ENCODE measurements at regions not wholly inside any gene's neighbourhood (a gene's known extent, or its start where the extent isn't known, plus 50 kb on each side); places are given as distances from the start of the nearest gene placed in this dataset.
"Not testable (repeated sequence)": the region's sequence is repeated elsewhere in the genome, so short reads cannot be mapped to it uniquely, and the experiment has no call there.

DNA sequence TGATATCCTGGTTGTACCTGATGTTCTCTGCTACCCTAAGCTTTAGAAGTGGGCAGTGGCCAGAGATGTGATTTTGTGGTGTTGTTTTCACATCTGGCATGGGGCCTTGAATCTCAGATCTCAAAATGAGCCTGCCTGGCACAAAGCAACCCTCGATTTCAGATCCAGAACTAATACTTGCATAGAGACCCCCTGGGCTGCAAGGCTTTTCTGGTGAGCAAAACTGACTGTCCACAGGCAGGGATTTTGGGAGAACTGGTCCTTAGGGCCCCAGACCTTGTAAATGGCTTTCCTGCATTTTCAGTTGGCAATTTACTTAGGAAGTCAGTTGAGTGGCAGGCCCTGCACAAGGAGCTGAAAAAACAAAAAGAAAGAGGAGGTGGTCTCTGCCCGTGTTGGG, 265.3 kb downstream of the MYCN start:
- no peak for DNase-seq (ENCODE audit: low read depth, low spot score)

DNA sequence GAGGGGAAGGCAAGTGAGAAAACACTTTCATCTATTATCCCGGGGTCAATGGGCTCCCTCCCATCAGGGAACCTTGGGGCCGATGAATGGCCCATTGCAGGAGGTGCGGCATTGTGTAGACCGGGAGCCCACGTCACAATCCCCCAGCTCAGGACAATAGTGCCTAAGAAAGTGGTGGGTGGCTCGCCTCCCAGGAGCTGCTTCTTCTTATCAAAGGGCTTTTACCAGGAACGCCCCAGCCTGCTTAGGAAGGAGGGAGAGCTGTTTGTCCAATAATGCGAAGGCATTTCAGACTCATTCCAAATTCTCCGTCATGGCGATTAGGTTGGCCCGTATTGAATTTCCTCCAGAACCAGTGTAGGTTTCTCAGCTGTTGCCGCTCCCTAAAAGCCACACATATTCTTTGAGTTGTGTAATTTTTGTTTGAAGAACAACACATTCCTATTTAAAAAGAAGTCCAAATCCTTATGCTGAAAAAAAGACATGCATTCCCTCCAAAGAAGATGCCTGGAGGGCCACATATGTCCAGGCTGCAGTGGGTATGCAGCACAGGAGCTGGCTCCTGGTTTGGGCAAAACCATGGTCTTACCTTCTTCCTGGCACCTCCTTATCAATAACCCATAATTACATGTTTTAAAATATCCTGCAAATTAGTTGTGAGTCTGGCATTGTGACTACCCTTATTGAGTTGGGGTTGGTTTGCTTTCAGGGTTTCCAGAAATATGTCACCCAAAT, 264.7 kb downstream of the MYCN start:
- no peak for DNase-seq (ENCODE audit: low read depth, low spot score)

- DNase-seq (ENCODE audit: low read depth, low spot score), result no peak
These were observed 263.9 kb downstream of the MYCN start for GRCh38 chr2:16204251-16204650.

DNA sequence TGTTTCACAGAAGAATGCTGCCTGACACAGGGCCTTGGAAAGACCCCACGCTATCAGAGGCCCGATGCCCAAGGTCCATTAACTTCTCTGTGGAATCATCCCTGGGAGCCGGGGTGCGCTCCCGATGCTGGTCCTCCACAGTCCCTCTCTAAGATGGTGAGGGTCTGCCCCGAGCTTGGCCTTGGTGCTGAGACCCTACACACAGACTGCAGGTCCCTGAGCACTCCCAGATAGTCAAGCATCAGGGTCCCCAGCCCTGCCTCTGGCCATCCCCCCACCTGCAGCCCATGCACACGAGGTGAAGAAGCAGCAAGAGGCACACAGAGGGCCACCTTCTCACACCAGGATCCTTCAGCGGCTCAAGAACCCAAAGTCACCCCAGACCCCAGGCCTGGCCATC, 263.3 kb downstream of the MYCN start:
- DNase-seq (ENCODE audit: low read depth, low spot score), result no peak

GRCh38 chr2:16203069-16203468, 262.7 kb downstream of the MYCN start:
- DNase-seq (ENCODE audit: low read depth, low spot score), result no peak

GRCh38 chr2:16202266-16203020, 262.1 kb downstream of the MYCN start:
- no peak for DNase-seq (ENCODE audit: low read depth, low spot score)

GRCh38 chr2:16201848-16202247, 261.5 kb downstream of the MYCN start:
- no peak for DNase-seq (ENCODE audit: low read depth, low spot score)

GRCh38 chr2:16200554-16201193, 260.3 kb downstream of the MYCN start:
- DNase-seq (ENCODE audit: low read depth, low spot score), result no peak

- no peak for DNase-seq (ENCODE audit: low read depth, low spot score)
These were observed 259.7 kb downstream of the MYCN start for GRCh38 chr2:16199882-16200553.

GRCh38 chr2:16199241-16199640, 258.9 kb downstream of the MYCN start:
- DNase-seq (ENCODE audit: low read depth, low spot score), result not testable (repeated sequence)

DNA sequence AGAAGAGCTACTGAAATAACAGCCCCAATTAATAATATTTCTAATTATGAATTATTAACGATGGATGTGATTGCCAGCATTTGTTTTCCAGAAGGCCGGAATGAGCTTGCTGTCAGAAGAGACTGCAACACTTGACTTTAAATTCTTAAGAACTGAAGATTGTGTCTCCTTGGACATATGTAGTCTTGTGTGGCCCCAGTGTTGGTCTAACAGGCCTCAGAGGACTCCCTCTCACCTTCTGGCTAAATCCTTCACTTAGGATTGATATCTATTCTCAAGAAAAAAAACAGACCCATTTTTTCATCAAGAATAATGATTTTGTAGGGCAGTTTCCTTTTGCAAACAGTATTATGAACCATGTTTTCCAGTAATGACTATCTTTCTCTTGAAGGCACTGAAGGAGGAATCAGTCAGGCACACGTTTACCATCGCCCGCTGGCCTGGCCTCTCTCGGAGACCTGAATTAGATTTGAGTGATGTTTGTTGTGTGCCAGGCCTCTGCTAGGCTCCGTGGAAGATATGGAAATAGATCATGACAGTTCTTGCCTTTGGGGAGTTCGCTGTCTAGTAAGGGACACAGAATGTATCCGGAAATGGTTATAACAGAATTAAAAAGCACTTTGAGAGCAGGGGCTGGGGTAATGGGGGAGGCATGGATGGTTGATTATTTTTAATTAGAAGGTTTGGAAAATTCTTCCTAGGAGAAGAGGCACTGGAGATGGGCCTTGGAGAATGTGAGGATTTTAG, 258.0 kb downstream of the MYCN start:
- DNase-seq (ENCODE audit: low read depth, low spot score), result no peak

- no peak for DNase-seq (ENCODE audit: low read depth, low spot score)
These were observed 257.3 kb downstream of the MYCN start for GRCh38 chr2:16197504-16198147.

DNA sequence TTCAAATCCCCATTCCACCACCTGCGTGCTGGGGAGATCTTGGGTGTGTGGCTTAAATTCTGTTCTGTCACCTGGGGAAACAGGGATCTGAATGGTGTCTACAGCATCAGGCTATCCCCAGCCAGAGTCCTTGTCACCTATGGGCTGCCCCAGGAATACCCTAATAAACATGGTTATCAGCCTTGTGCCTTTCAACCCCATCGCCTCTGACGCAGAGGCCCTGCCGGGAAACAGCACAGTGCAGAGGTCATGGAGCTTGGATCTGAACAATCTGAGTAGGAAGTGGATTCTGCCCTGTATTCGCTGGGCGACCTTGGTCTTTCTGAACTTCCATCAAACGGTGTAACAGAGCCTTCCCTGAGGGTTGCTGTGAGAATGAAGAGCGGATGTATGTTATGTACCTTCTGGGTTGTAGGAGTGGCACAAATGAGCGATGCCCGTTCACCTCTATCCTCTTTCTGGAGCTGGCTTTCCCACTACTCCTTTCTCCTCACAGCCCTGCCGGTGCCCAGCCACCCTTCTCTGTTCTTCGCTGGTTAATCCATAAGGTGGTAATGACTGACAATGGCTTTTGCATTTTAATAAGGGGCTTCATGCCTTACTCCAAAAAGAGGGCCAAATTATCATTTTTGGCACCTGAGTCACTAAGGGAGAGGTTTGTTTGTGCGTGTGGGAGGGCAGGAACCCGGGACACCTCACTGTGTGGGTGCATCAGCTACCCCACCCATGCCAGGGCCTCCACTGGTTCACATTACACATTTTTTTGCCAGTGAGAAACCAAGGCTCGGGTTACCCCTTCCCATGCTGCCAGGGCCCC, 256.5 kb downstream of the MYCN start:
- DNase-seq (ENCODE audit: low read depth, low spot score), result no peak

GRCh38 chr2:16195681-16196070, 255.3 kb downstream of the MYCN start:
- no peak for DNase-seq (ENCODE audit: low read depth, low spot score)

DNA sequence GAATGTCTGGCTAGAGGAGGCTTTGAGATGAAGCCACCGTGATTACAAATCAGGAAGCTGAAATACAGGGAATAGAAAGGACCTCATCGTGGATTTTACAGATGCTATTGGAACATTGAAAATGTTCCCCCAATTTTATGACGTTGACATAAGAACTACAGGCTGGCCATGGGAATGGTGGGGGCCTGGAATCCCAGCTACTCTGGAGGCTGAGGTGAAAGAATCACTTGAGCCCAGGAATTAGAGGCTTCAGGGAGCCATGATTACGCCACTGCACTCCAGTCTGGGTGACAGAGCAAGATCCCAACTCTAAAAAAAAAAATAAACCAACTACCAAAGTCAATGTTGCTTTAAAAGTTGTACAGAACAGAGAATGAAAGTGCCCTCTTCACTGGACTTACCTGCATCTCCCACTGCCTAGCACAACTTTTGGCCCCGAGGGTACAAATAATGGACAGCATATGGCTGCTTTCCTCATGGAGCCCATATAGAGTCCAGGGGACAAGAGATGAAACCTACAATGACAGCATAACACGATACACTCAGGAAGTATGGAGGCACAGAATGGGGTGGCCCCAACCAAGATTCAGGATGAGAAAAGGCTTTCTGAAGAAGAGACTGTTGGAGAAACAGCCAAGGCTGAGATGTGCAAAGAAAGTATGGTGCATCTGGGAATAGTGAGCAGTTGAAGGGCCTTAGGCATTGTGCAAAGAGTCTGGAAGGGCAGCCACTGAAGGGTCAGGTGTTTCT, 254.8 kb downstream of the MYCN start:
- no peak for DNase-seq (ENCODE audit: low read depth, low spot score)

GRCh38 chr2:16194530-16194929, 254.2 kb downstream of the MYCN start:
- no peak for DNase-seq (ENCODE audit: low read depth, low spot score)

DNA sequence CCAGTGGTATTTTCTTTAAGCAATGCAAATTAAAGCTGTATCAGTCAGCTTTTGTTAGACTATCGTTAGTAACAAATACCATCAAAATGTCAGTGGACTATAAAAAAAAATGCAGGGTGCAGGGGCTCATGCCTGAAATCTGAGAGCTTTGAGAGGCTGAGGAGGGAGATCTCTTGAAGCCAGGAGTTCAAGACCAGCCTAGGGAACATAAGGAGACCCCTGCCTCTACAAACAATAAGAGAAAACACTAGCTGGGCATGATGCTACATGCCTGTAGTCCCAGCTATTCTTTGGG, 253.7 kb downstream of the MYCN start:
- DNase-seq (ENCODE audit: low read depth, low spot score), result no peak

- DNase-seq (ENCODE audit: low read depth, low spot score), result no peak
These were observed 252.3 kb downstream of the MYCN start for GRCh38 chr2:16192416-16193216.
